ENCODE measurements at regions not wholly inside any gene's neighbourhood (a gene's known extent, or its start where the extent isn't known, plus 50 kb on each side); places are given as distances from the start of the nearest gene placed in this dataset.

DNA sequence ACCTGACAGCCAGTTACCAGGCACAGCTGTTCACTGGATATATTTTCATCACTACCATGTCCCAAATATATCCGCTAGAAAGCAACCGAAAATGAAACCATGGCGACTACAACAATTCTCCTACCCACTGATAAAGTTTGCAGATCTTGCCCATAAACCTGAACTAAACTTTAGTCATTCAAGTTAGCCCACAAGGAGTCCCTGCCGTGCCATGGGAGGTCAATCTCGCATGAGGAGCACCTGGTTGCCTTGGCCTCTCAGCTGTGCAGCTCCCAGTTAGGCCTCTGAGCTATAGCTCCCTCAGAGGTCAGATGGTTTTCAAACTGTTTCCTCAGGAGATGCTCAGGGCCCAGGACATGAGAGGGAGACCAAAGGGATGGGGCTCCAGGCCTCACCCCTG, 211.1 kb upstream of the RNF32 start:
- H3K79me2 ChIP-seq (ENCODE audit: control insufficient read depth, insufficient read depth, low read length), result no peaks in the 10 kb centered on the region
- H3K4me1 ChIP-seq (ENCODE audit: control insufficient read depth, extremely low read depth, insufficient read depth, low read length), result no peaks in the 10 kb centered on the region
- no TSS peak for BruUV-seq (replicated peaks)
- H3K9me3 ChIP-seq (replicated peaks; ENCODE audit: control insufficient read depth, insufficient read depth, low read length), result no peaks in the 10 kb centered on the region
- TF ChIP-seq POLR2AphosphoS5 (IDR thresholded peaks at IDR 0.05; ENCODE audit: insufficient read depth, low read depth, low read length), result no peak
- no peak for TF ChIP-seq POLR2A (IDR thresholded peaks at IDR 0.05; ENCODE audit: low read depth, low read length)
- no peak for TF ChIP-seq FOS (IDR thresholded peaks at IDR 0.05; ENCODE audit: borderline replicate concordance, insufficient read depth, low read length)
- TF ChIP-seq GATA2 (IDR thresholded peaks at IDR 0.05; ENCODE audit: insufficient read depth, insufficient read length, low read depth, low read length), result no peak
- TF ChIP-seq, protein P1, sequence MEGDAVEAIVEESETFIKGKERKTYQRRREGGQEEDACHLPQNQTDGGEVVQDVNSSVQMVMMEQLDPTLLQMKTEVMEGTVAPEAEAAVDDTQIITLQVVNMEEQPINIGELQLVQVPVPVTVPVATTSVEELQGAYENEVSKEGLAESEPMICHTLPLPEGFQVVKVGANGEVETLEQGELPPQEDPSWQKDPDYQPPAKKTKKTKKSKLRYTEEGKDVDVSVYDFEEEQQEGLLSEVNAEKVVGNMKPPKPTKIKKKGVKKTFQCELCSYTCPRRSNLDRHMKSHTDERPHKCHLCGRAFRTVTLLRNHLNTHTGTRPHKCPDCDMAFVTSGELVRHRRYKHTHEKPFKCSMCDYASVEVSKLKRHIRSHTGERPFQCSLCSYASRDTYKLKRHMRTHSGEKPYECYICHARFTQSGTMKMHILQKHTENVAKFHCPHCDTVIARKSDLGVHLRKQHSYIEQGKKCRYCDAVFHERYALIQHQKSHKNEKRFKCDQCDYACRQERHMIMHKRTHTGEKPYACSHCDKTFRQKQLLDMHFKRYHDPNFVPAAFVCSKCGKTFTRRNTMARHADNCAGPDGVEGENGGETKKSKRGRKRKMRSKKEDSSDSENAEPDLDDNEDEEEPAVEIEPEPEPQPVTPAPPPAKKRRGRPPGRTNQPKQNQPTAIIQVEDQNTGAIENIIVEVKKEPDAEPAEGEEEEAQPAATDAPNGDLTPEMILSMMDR (IDR thresholded peaks at IDR 0.05; ENCODE audit: extremely low read depth in 1 of 2, insufficient read depth in 1 of 2, low read depth in 1 of 2, low read length in 2 of 2), result no peak
- TF ChIP-seq JUN (IDR thresholded peaks at IDR 0.05; ENCODE audit: borderline replicate concordance, insufficient read depth, insufficient read length, low read depth), result no peak
- TF ChIP-seq, protein P2, sequence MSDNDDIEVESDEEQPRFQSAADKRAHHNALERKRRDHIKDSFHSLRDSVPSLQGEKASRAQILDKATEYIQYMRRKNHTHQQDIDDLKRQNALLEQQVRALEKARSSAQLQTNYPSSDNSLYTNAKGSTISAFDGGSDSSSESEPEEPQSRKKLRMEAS (IDR thresholded peaks at IDR 0.05; ENCODE audit: insufficient read depth, insufficient read length), result no peak
- TF ChIP-seq EZH2 (IDR thresholded peaks at IDR 0.05; ENCODE audit: borderline replicate concordance, low read depth, low read length, severe bottlenecking), result no peak
- TF ChIP-seq MYC (IDR thresholded peaks at IDR 0.05; ENCODE audit: low read depth, low read length), result no peak
- no peaks in the 10 kb centered on the region for H3K36me3 ChIP-seq (ENCODE audit: control insufficient read depth in 2 of 2, extremely low read depth in 1 of 2, insufficient read depth in 2 of 2, low read length in 2 of 2)
- H3K9ac ChIP-seq (replicated peaks; ENCODE audit: extremely low read depth, insufficient read depth, low read length), result no peak overlapping the region
- no peaks in the 10 kb centered on the region for H4K20me1 ChIP-seq (replicated peaks; ENCODE audit: control insufficient read depth, extremely low read depth, insufficient read depth, low read length)
- no peaks in the 10 kb centered on the region for H3K27me3 ChIP-seq (ENCODE audit: control insufficient read depth in 2 of 2, insufficient read depth in 2 of 2, low read length in 2 of 2)
- FAIRE-seq (no peak), DNase-seq (ENCODE audit: low read depth, low spot score) (no peak)
- dilution Hi-C loops (cut with MboI; ENCODE audit: extremely low pct_ligation_motif_present, low sequenced_read_pairs) (no loop called here), intact Hi-C loops (cut with micrococcal nuclease) (no loop called here)
- ChIA-PET POLR2A (no interaction called here), CTCF (no interaction called here)
- no peak overlapping the region for H3K4me3 ChIP-seq (replicated peaks in 1 of 3; ENCODE audit: insufficient read depth in 1 of 3, low read depth in 1 of 3, low read length in 3 of 3)
- H3K4me2 ChIP-seq (ENCODE audit: insufficient read depth, low read length), result no peak overlapping the region
- no peak overlapping the region for H2AFZ ChIP-seq (ENCODE audit: low read depth, low read length)
- H3K27ac ChIP-seq (ENCODE audit: insufficient read depth, low read depth, low read length), result no peak overlapping the region
- no peaks in the 10 kb centered on the region for H3K9me1 ChIP-seq (replicated peaks; ENCODE audit: control insufficient read depth, extremely low read depth, insufficient read depth, low read length)
